Cardiac fibroblast (primary cell): ENCODE measurements at regions not wholly inside any gene's neighbourhood (a gene's known extent, or its start where the extent isn't known, plus 50 kb on each side); places are given as distances from the start of the nearest gene placed in this dataset.

Experiments used
- DNase-seq, 2 donors: peaks; one replicate each; pipeline versions ENCODE4 v3.0.0 to v3.0.0-alpha.2; 2010; ENCODE audit warnings: low read depth in 2 of 2
- H3K4me3 ChIP-seq, 2 donors: replicated peaks in 1 of 2; 1 replicate in 1 of 2; 2 replicates in 1 of 2; pipeline ENCODE4 v1.5.1; 2011; ENCODE audit warnings: low read depth in 2 of 2, low read length in 2 of 2, mild to moderate bottlenecking in 2 of 2, moderate library complexity in 1 of 2
- TF ChIP-seq, protein P1 (sequence below): IDR thresholded peaks from one replicate; pipeline ENCODE4 v1.5.1; 2011; ENCODE audit warnings: low read depth, mild to moderate bottlenecking, low read length, inconsistent platforms

- DNase-seq: no peak
- TF ChIP-seq, protein P1, sequence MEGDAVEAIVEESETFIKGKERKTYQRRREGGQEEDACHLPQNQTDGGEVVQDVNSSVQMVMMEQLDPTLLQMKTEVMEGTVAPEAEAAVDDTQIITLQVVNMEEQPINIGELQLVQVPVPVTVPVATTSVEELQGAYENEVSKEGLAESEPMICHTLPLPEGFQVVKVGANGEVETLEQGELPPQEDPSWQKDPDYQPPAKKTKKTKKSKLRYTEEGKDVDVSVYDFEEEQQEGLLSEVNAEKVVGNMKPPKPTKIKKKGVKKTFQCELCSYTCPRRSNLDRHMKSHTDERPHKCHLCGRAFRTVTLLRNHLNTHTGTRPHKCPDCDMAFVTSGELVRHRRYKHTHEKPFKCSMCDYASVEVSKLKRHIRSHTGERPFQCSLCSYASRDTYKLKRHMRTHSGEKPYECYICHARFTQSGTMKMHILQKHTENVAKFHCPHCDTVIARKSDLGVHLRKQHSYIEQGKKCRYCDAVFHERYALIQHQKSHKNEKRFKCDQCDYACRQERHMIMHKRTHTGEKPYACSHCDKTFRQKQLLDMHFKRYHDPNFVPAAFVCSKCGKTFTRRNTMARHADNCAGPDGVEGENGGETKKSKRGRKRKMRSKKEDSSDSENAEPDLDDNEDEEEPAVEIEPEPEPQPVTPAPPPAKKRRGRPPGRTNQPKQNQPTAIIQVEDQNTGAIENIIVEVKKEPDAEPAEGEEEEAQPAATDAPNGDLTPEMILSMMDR: no peak
- H3K4me3 ChIP-seq: no peak overlapping the region
Measured at GRCh38 chr9:23563517-23563916, 262.5 kb downstream of the ELAVL2 start.

DNA sequence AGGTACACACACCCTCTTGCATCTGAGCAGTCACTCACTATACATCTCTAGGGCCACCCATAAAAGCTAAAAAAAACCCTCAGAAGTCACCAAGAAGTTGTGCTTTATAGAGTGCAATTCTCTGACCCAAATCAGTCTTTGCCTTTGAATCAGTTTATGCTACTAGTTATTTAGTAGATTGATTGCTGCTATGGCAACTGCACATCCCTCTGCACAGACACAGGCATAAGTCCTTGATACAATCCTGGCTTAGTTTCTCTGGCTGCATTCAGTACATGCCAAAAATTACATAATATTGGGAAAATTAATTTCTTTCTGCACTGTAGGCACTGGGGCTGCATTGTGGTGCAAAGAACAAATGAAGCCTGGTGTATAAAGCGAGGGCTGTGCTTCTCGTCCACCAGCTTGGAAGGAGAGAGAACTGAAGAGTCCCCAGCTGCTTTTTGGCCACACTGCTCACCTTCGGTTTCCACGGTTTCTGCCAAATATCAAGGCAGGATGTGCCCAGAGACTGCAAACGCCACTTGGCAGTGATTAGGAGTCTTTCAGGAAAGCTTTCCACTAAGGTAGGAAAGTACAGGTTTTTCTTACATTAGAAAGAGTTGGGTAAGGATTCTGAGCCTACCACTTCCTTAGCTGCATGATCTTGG, 258.4 kb downstream of the ELAVL2 start:
- no peak for DNase-seq
- TF ChIP-seq, protein P1: no peak
- H3K4me3 ChIP-seq: no peak overlapping the region

DNA sequence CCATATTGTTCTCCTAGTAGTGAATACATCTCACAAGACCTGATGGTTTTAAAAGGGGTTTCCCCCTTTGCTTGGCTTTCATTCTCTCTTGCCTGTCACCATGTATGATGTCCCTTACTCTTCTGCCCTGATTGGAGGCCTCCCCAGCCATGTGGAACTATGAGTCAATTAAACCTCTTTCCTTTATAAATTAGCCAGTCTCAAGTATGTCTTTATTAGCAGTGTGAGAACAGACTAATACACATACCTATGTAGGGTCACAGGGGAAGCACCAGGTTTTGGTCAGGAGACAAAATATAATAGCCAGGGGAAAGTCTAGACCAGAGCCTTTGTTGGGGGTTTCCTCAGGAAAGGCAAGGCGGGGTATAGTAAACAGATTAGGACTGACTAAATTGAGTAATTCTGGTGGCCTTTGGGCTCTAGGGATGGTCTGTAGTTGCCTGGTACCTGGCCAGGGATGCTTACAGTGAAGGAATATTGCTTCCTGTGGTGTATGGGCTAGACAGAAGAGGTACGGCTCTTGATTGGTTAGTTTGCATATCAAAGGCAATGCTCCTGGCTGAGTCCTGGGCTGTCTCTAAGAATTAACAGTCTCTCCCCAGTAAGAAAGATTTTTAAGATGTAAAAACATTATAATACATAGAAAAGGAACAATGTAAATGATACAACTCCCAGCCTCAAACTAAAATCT, 254.5 kb downstream of the ELAVL2 start:
- DNase-seq: no peak
- no peak overlapping the region for H3K4me3 ChIP-seq
- TF ChIP-seq, protein P1: no peak

- no peak for DNase-seq
- no peak overlapping the region for H3K4me3 ChIP-seq
- TF ChIP-seq, protein P1: no peak
Measured at GRCh38 chr9:23573800-23574199, 252.2 kb downstream of the ELAVL2 start.

GRCh38 chr9:23577611-23578010, 248.4 kb downstream of the ELAVL2 start:
- no peak overlapping the region for H3K4me3 ChIP-seq
- DNase-seq: no peak
- TF ChIP-seq, protein P1: no peak

- DNase-seq: no peak
- no peak overlapping the region for H3K4me3 ChIP-seq
- TF ChIP-seq, protein P1: no peak
Measured at GRCh38 chr9:23581931-23582330, 244.1 kb downstream of the ELAVL2 start.
